ENCODE measurements at regions not wholly inside any gene's neighbourhood (a gene's known extent, or its start where the extent isn't known, plus 50 kb on each side); places are given as distances from the start of the nearest gene placed in this dataset.

- Mint-ChIP-seq H3K36me3 (no peaks in the 10 kb centered on the region), H3K4me3 (no peak overlapping the region), H3K4me1 (no peaks in the 10 kb centered on the region), H3K9me3 (no peaks in the 10 kb centered on the region), H3K27ac (no peak overlapping the region)
- DNase-seq (ENCODE audit: low spot score in 2 of 2): no peak
- no peak for ATAC-seq
Observed at GRCh38 chr2:65739927-65740326, 307.5 kb upstream of the SPRED2 start.

- no peaks in the 10 kb centered on the region for H3K9me3 Mint-ChIP-seq
- H3K36me3 Mint-ChIP-seq: no peaks in the 10 kb centered on the region
- DNase-seq (ENCODE audit: low spot score in 2 of 2) (no peak), ATAC-seq (no peak)
- no peak overlapping the region for H3K4me3 Mint-ChIP-seq
- H3K27ac Mint-ChIP-seq: no peak overlapping the region
- no peaks in the 10 kb centered on the region for H3K4me1 Mint-ChIP-seq
Observed at GRCh38 chr2:65737452-65738011, 305.1 kb upstream of the SPRED2 start.

GRCh38 chr2:65731476-65731875 is 299.1 kb upstream of the SPRED2 start:
- Mint-ChIP-seq H3K27ac (no peak overlapping the region), H3K9me3 (no peaks in the 10 kb centered on the region), H3K36me3 (no peaks in the 10 kb centered on the region), H3K4me3 (no peak overlapping the region), H3K4me1 (no peaks in the 10 kb centered on the region)
- DNase-seq (ENCODE audit: low spot score in 2 of 2) (no peak), ATAC-seq (no peak)

- Mint-ChIP-seq H3K36me3 (no peaks in the 10 kb centered on the region), H3K4me1 (no peaks in the 10 kb centered on the region), H3K9me3 (no peaks in the 10 kb centered on the region), H3K27ac (no peak overlapping the region), H3K4me3 (no peak overlapping the region)
- ATAC-seq (no peak), DNase-seq (ENCODE audit: low spot score in 2 of 2) (no peak)
Observed at GRCh38 chr2:65730186-65730585, 297.8 kb upstream of the SPRED2 start.

GRCh38 chr2:65729246-65729645 is 296.8 kb upstream of the SPRED2 start:
- H3K4me1 Mint-ChIP-seq: no peaks in the 10 kb centered on the region
- H3K27ac Mint-ChIP-seq: no peak overlapping the region
- H3K36me3 Mint-ChIP-seq: no peaks in the 10 kb centered on the region
- no peaks in the 10 kb centered on the region for H3K9me3 Mint-ChIP-seq
- H3K4me3 Mint-ChIP-seq: no peak overlapping the region
- ATAC-seq (no peak), DNase-seq (ENCODE audit: low spot score in 2 of 2) (no peak)

- H3K27ac Mint-ChIP-seq: no peak overlapping the region
- no peaks in the 10 kb centered on the region for H3K36me3 Mint-ChIP-seq
- no peaks in the 10 kb centered on the region for H3K9me3 Mint-ChIP-seq
- no peaks in the 10 kb centered on the region for H3K4me1 Mint-ChIP-seq
- peak; percentile 21 for ATAC-seq
- H3K4me3 Mint-ChIP-seq: no peak overlapping the region
- DNase-seq (ENCODE audit: low spot score in 2 of 2): no peak
Observed at GRCh38 chr2:65728477-65729180, 296.2 kb upstream of the SPRED2 start.

GRCh38 chr2:65727816-65728215 is 295.4 kb upstream of the SPRED2 start:
- no peaks in the 10 kb centered on the region for H3K9me3 Mint-ChIP-seq
- H3K36me3 Mint-ChIP-seq: no peaks in the 10 kb centered on the region
- DNase-seq (ENCODE audit: low spot score in 2 of 2): no peak
- no peak for ATAC-seq
- no peaks in the 10 kb centered on the region for H3K4me1 Mint-ChIP-seq
- H3K4me3 Mint-ChIP-seq: no peak overlapping the region
- no peak overlapping the region for H3K27ac Mint-ChIP-seq

- no peaks in the 10 kb centered on the region for H3K36me3 Mint-ChIP-seq
- no peak for ATAC-seq
- H3K4me3 Mint-ChIP-seq: no peak overlapping the region
- H3K9me3 Mint-ChIP-seq: no peaks in the 10 kb centered on the region
- no peak overlapping the region for H3K27ac Mint-ChIP-seq
- DNase-seq (ENCODE audit: low spot score in 2 of 2): no peak
- H3K4me1 Mint-ChIP-seq: no peaks in the 10 kb centered on the region
Observed at GRCh38 chr2:65727381-65727780, 295.0 kb upstream of the SPRED2 start.

GRCh38 chr2:65724752-65725151 is 292.4 kb upstream of the SPRED2 start:
- no peaks in the 10 kb centered on the region for H3K4me1 Mint-ChIP-seq
- H3K36me3 Mint-ChIP-seq: no peaks in the 10 kb centered on the region
- no peak overlapping the region for H3K27ac Mint-ChIP-seq
- ATAC-seq (no peak), DNase-seq (ENCODE audit: low spot score in 2 of 2) (no peak)
- H3K9me3 Mint-ChIP-seq: no peaks in the 10 kb centered on the region
- H3K4me3 Mint-ChIP-seq: no peak overlapping the region

GRCh38 chr2:65724336-65724735 is 291.9 kb upstream of the SPRED2 start:
- Mint-ChIP-seq H3K36me3 (no peaks in the 10 kb centered on the region), H3K27ac (no peak overlapping the region), H3K4me1 (no peaks in the 10 kb centered on the region), H3K9me3 (no peaks in the 10 kb centered on the region), H3K4me3 (no peak overlapping the region)
- no peak for ATAC-seq
- DNase-seq (ENCODE audit: low spot score in 2 of 2): no peak

GRCh38 chr2:65722028-65722778 is 289.8 kb upstream of the SPRED2 start:
- H3K9me3 Mint-ChIP-seq: no peaks in the 10 kb centered on the region
- no peaks in the 10 kb centered on the region for H3K4me1 Mint-ChIP-seq
- ATAC-seq (no peak), DNase-seq (ENCODE audit: low spot score in 2 of 2) (no peak)
- H3K4me3 Mint-ChIP-seq: no peak overlapping the region
- H3K27ac Mint-ChIP-seq: no peak overlapping the region
- H3K36me3 Mint-ChIP-seq: no peaks in the 10 kb centered on the region

GRCh38 chr2:65716698-65717097 is 284.3 kb upstream of the SPRED2 start:
- Mint-ChIP-seq H3K4me1 (no peaks in the 10 kb centered on the region), H3K27ac (no peak overlapping the region), H3K9me3 (no peaks in the 10 kb centered on the region), H3K4me3 (no peak overlapping the region), H3K36me3 (no peaks in the 10 kb centered on the region)
- DNase-seq (ENCODE audit: low spot score in 2 of 2) (no peak), ATAC-seq (no peak)

GRCh38 chr2:65715323-65715722 is 282.9 kb upstream of the SPRED2 start:
- no peak overlapping the region for H3K27ac Mint-ChIP-seq
- ATAC-seq: no peak
- H3K9me3 Mint-ChIP-seq: no peaks in the 10 kb centered on the region

GRCh38 chr2:65714866-65715265 is 282.5 kb upstream of the SPRED2 start:
- Mint-ChIP-seq H3K4me1 (no peaks in the 10 kb centered on the region), H3K9me3 (no peaks in the 10 kb centered on the region), H3K4me3 (no peak overlapping the region), H3K27ac (no peak overlapping the region), H3K36me3 (no peaks in the 10 kb centered on the region)
- ATAC-seq: no peak
- DNase-seq (ENCODE audit: low spot score in 2 of 2): no peak

More at GRCh38 chr2:65715323-65715722, 282.9 kb upstream of the SPRED2 start:
- no peaks in the 10 kb centered on the region for H3K4me1 Mint-ChIP-seq
- H3K4me3 Mint-ChIP-seq: no peak overlapping the region
- no peak for DNase-seq (ENCODE audit: low spot score in 2 of 2)
- no peaks in the 10 kb centered on the region for H3K36me3 Mint-ChIP-seq

GRCh38 chr2:65711863-65712262 is 279.5 kb upstream of the SPRED2 start:
- no peak for ATAC-seq
- H3K4me1 Mint-ChIP-seq: no peaks in the 10 kb centered on the region
- no peak overlapping the region for H3K4me3 Mint-ChIP-seq
- DNase-seq (ENCODE audit: low spot score in 2 of 2): no peak
- H3K27ac Mint-ChIP-seq: no peak overlapping the region
- H3K36me3 Mint-ChIP-seq: no peaks in the 10 kb centered on the region
- no peaks in the 10 kb centered on the region for H3K9me3 Mint-ChIP-seq

GRCh38 chr2:65710779-65711295 is 278.4 kb upstream of the SPRED2 start:
- Mint-ChIP-seq H3K4me3 (no peak overlapping the region), H3K27ac (no peak overlapping the region), H3K4me1 (no peaks in the 10 kb centered on the region), H3K36me3 (no peaks in the 10 kb centered on the region), H3K9me3 (no peaks in the 10 kb centered on the region)
- ATAC-seq: no peak
- no peak for DNase-seq (ENCODE audit: low spot score in 2 of 2)

All from stimulated activated effector memory CD8-positive, alpha-beta T cell treated with anti-CD3 and anti-CD28 coated beads, Interleukin-12 subunit alpha, Interleukin-12 subunit beta, amount 100 ng/mL, for 72 hours (primary cell).